HEK293 (cell line): ENCODE measurements at regions not wholly inside any gene's neighbourhood (a gene's known extent, or its start where the extent isn't known, plus 50 kb on each side); places are given as distances from the start of the nearest gene placed in this dataset.

Source experiments
- CTCF ChIA-PET: fragments of 350-600 bp; formaldehyde crosslinking; extraction: SDS; loops from one replicate; lab custom pipeline; 2021; ENCODE audit warnings: antibody characterized with exemption; lab: Yijun Ruan, JAX
- POLR2A ChIA-PET: fragments of 300-600 bp; formaldehyde crosslinking; extraction: SDS; loops from one replicate; lab custom pipeline; 2020; ENCODE audit warnings: antibody characterized with exemption, inconsistent platforms; lab: Yijun Ruan, JAX
- H3K27ac ChIP-seq: fragments of 200-500 bp; sonication (Bioruptor generic); 2 replicates; pipeline ENCODE4 v1.5.1; 2014; ENCODE audit warnings: low read depth, low read length, control low read depth, inconsistent platforms; ENCODE audit errors: extremely low read depth
- H3K36me3 ChIP-seq, 2 experiments: fragments of 200-500 bp in 1 of 2; sonication (Bioruptor generic) in 1 of 2; 1 replicate in 1 of 2; 2 replicates in 1 of 2; pipeline ENCODE4 v1.5.1; 2014 to 2017; ENCODE audit warnings: inconsistent platforms in 2 of 2, low read length in 2 of 2; ENCODE audit not compliant: control insufficient read depth in 2 of 2, insufficient read depth in 1 of 2
- H3K4me1 ChIP-seq: fragments of 200-500 bp; sonication (Bioruptor generic); 2 replicates; pipeline ENCODE4 v1.5.1; 2014; ENCODE audit warnings: mild to moderate bottlenecking, low read length, inconsistent platforms; ENCODE audit not compliant: control insufficient read depth, insufficient read depth
- H3K4me3 ChIP-seq: 2 replicates; pipeline ENCODE4 v1.5.1; 2011; ENCODE audit warnings: low read depth, mild to moderate bottlenecking, control low read depth, low read length, moderate library complexity
- H3K9me3 ChIP-seq: fragments of 200-500 bp; sonication (Bioruptor generic); 2 replicates; pipeline ENCODE4 v1.5.1; 2014; ENCODE audit warnings: low read depth, low read length, inconsistent platforms; ENCODE audit not compliant: control insufficient read depth, insufficient read depth
- FEZF1 ChIP-seq: fragments of 450-650 bp; formaldehyde crosslinking; IDR thresholded peaks from 2 replicates; pipeline ENCODE4 v1.5.1; 2016; ENCODE audit warnings: missing biosample characterization, missing genetic modification characterization
- GLI4 ChIP-seq: fragments of 450-650 bp; formaldehyde crosslinking; IDR thresholded peaks from 2 replicates; pipeline ENCODE4 v1.5.1; 2016; ENCODE audit warnings: missing biosample characterization, missing genetic modification characterization
- KLF1 ChIP-seq: fragments of 450-650 bp; formaldehyde crosslinking; IDR thresholded peaks from 2 replicates; pipeline ENCODE4 v1.5.1; 2016; ENCODE audit warnings: missing biosample characterization, missing genetic modification characterization
- OSR2 ChIP-seq: fragments of 450-650 bp; formaldehyde crosslinking; IDR thresholded peaks from 2 replicates; pipeline ENCODE4 v1.5.1; 2016; ENCODE audit warnings: missing biosample characterization, missing genetic modification characterization
- SCRT1 ChIP-seq: fragments of 450-650 bp; formaldehyde crosslinking; IDR thresholded peaks from 2 replicates; pipeline ENCODE4 v1.5.1; 2016; ENCODE audit warnings: missing biosample characterization, missing genetic modification characterization, borderline replicate concordance
- ZBTB8A ChIP-seq: fragments of 450-650 bp; formaldehyde crosslinking; IDR thresholded peaks from 2 replicates; pipeline ENCODE4 v1.5.1; 2016; ENCODE audit warnings: missing biosample characterization, missing genetic modification characterization
- ZNF146 ChIP-seq: fragments of 450-650 bp; formaldehyde crosslinking; IDR thresholded peaks from 2 replicates; pipeline ENCODE4 v1.5.1; 2016; ENCODE audit warnings: missing biosample characterization, missing genetic modification characterization
- ZNF184 ChIP-seq: fragments of 450-650 bp; IDR thresholded peaks from 2 replicates; pipeline ENCODE4 v1.5.1; 2018; ENCODE audit warnings: missing biosample characterization, mild to moderate bottlenecking, missing genetic modification characterization
- ZNF214 ChIP-seq: fragments of 450-650 bp; formaldehyde crosslinking; IDR thresholded peaks from 2 replicates; pipeline ENCODE4 v1.5.1; 2017; ENCODE audit warnings: missing biosample characterization, mild to moderate bottlenecking, missing genetic modification characterization, borderline replicate concordance
- ZNF266 ChIP-seq: fragments of 450-650 bp; formaldehyde crosslinking; IDR thresholded peaks from 2 replicates; pipeline ENCODE4 v1.5.1; 2016; ENCODE audit warnings: missing biosample characterization, missing genetic modification characterization, low read depth
- ZNF341 ChIP-seq: fragments of 450-650 bp; formaldehyde crosslinking; IDR thresholded peaks from 2 replicates; pipeline ENCODE4; 2016; ENCODE audit warnings: low read depth, missing biosample characterization, missing genetic modification characterization
- ZNF350 ChIP-seq: fragments of 450-650 bp; formaldehyde crosslinking; IDR thresholded peaks from 2 replicates; pipeline ENCODE4 v1.5.0; 2017; ENCODE audit warnings: missing biosample characterization, mild to moderate bottlenecking, missing genetic modification characterization
- ZNF521 ChIP-seq: fragments of 450-650 bp; formaldehyde crosslinking; IDR thresholded peaks from 2 replicates; pipeline ENCODE4 v1.5.1; 2017; ENCODE audit warnings: missing biosample characterization, mild to moderate bottlenecking, missing genetic modification characterization
- TF ChIP-seq, protein P1 (sequence below): fragments of 450-650 bp; formaldehyde crosslinking; IDR thresholded peaks from 2 replicates; pipeline ENCODE4 v1.5.1; 2016; ENCODE audit warnings: missing biosample characterization, missing genetic modification characterization
- TF ChIP-seq, protein P2 (sequence below): fragments of 450-650 bp; formaldehyde crosslinking; optimal IDR thresholded peaks from 2 replicates; pipeline ENCODE3; 2016; ENCODE audit warnings: missing biosample characterization, mild to moderate bottlenecking, missing genetic modification characterization
- TF ChIP-seq, protein P3 (sequence below): fragments of 450-650 bp; formaldehyde crosslinking; IDR thresholded peaks from 2 replicates; pipeline ENCODE4 v1.5.1; 2016; ENCODE audit warnings: missing biosample characterization, missing genetic modification characterization
- TF ChIP-seq, protein P4 (sequence below): fragments of 450-650 bp; IDR thresholded peaks from 2 replicates; pipeline ENCODE4 v1.5.1; 2018; ENCODE audit warnings: missing biosample characterization, mild to moderate bottlenecking, missing genetic modification characterization
- TF ChIP-seq, protein P5 (sequence below): fragments of 450-650 bp; formaldehyde crosslinking; IDR thresholded peaks from 2 replicates; pipeline ENCODE4; 2016; ENCODE audit warnings: missing biosample characterization, missing genetic modification characterization
- TF ChIP-seq, protein P6 (sequence below): fragments of 450-650 bp; formaldehyde crosslinking; IDR thresholded peaks from 2 replicates; pipeline ENCODE4 v1.5.1; 2017; ENCODE audit warnings: missing biosample characterization, missing genetic modification characterization

DNA sequence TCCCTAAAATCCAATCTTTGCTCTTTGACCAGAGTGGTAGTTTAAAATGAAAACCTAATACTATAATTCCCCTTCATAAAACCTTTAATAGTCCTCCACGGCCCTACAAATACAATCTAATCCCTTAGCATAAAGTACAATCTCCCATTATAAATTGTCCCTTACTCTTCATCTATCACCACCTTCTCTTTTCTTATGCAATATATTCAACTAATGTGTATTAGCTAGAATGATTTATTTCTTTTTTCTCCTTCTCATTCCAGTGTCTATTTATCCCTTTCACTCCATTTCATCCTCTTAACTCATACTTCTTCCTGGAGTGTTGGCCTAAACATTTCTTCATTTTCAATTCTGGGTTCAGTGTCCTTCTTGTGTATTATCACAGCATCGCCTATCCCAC is 872.1 kb upstream of the PCDH20 start (continued):
- TF ChIP-seq, protein P1, sequence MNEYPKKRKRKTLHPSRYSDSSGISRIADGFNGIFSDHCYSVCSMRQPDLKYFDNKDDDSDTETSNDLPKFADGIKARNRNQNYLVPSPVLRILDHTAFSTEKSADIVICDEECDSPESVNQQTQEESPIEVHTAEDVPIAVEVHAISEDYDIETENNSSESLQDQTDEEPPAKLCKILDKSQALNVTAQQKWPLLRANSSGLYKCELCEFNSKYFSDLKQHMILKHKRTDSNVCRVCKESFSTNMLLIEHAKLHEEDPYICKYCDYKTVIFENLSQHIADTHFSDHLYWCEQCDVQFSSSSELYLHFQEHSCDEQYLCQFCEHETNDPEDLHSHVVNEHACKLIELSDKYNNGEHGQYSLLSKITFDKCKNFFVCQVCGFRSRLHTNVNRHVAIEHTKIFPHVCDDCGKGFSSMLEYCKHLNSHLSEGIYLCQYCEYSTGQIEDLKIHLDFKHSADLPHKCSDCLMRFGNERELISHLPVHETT (tag by site-specific recombination), result no peak

DNA sequence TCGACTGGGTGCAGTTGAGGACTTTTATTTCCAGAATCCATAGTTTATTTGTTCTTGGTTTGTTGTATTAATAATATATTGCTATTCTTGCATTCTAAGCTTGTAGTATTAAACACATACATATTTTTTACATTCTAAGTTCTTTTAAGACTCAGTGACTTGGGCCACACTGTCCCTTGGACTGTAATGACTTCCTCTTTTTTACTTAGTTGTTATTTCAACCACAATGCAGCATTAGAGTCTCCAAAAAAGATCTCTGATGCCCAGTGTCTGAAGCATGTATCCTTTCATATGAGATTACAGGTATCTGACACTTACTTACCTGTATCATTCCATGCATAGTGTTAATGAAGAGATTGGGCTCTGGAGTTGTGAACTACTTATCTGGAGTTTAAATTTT is 864.9 kb upstream of the PCDH20 start:
- ChIA-PET POLR2A (no interaction called here), CTCF (no interaction called here)
- Histone ChIP-seq H3K36me3 (no peaks in the 10 kb centered on the region), H3K4me1 (no peaks in the 10 kb centered on the region), H3K9me3 (no peaks in the 10 kb centered on the region), H3K4me3 (no peak overlapping the region), H3K27ac (no peak overlapping the region)
- TF ChIP-seq, protein P2, sequence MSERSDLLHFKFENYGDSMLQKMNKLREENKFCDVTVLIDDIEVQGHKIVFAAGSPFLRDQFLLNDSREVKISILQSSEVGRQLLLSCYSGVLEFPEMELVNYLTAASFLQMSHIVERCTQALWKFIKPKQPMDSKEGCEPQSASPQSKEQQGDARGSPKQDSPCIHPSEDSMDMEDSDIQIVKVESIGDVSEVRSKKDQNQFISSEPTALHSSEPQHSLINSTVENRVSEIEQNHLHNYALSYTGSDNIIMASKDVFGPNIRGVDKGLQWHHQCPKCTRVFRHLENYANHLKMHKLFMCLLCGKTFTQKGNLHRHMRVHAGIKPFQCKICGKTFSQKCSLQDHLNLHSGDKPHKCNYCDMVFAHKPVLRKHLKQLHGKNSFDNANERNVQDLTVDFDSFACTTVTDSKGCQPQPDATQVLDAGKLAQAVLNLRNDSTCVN (tag by site-specific recombination), result no peak
- TF ChIP-seq ZBTB8A (tag by site-specific recombination) (no peak), ZNF184 (tag by site-specific recombination) (no peak), ZNF341 (no peak), ZNF266 (tag by site-specific recombination) (no peak), OSR2 (tag by site-specific recombination) (no peak), ZNF214 (tag by site-specific recombination) (no peak), ZNF350 (tag by site-specific recombination) (no peak), GLI4 (tag by site-specific recombination) (no peak), ZNF146 (tag by site-specific recombination) (no peak), SCRT1 (no peak), FEZF1 (no peak), ZNF521 (tag by site-specific recombination) (no peak), KLF1 (tag by site-specific recombination) (no peak)
- TF ChIP-seq, protein P3, sequence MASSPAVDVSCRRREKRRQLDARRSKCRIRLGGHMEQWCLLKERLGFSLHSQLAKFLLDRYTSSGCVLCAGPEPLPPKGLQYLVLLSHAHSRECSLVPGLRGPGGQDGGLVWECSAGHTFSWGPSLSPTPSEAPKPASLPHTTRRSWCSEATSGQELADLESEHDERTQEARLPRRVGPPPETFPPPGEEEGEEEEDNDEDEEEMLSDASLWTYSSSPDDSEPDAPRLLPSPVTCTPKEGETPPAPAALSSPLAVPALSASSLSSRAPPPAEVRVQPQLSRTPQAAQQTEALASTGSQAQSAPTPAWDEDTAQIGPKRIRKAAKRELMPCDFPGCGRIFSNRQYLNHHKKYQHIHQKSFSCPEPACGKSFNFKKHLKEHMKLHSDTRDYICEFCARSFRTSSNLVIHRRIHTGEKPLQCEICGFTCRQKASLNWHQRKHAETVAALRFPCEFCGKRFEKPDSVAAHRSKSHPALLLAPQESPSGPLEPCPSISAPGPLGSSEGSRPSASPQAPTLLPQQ, result no peak
- TF ChIP-seq, protein P4, sequence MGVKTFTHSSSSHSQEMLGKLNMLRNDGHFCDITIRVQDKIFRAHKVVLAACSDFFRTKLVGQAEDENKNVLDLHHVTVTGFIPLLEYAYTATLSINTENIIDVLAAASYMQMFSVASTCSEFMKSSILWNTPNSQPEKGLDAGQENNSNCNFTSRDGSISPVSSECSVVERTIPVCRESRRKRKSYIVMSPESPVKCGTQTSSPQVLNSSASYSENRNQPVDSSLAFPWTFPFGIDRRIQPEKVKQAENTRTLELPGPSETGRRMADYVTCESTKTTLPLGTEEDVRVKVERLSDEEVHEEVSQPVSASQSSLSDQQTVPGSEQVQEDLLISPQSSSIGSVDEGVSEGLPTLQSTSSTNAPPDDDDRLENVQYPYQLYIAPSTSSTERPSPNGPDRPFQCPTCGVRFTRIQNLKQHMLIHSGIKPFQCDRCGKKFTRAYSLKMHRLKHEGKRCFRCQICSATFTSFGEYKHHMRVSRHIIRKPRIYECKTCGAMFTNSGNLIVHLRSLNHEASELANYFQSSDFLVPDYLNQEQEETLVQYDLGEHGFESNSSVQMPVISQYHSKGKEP (tag by site-specific recombination), result no peak
- TF ChIP-seq, protein P5, sequence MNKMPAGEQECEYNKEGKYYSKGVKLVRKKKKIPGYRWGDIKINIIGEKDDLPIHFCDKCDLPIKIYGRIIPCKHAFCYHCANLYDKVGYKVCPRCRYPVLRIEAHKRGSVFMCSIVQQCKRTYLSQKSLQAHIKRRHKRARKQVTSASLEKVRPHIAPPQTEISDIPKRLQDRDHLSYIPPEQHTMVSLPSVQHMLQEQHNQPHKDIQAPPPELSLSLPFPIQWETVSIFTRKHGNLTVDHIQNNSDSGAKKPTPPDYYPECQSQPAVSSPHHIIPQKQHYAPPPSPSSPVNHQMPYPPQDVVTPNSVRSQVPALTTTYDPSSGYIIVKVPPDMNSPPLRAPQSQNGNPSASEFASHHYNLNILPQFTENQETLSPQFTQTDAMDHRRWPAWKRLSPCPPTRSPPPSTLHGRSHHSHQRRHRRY (tag by site-specific recombination), result no peak
- TF ChIP-seq, protein P6, sequence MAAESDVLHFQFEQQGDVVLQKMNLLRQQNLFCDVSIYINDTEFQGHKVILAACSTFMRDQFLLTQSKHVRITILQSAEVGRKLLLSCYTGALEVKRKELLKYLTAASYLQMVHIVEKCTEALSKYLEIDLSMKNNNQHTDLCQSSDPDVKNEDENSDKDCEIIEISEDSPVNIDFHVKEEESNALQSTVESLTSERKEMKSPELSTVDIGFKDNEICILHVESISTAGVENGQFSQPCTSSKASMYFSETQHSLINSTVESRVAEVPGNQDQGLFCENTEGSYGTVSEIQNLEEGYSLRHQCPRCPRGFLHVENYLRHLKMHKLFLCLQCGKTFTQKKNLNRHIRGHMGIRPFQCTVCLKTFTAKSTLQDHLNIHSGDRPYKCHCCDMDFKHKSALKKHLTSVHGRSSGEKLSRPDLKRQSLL, result no peak
